ENCODE measurements at regions not wholly inside any gene's neighbourhood (a gene's known extent, or its start where the extent isn't known, plus 50 kb on each side); places are given as distances from the start of the nearest gene placed in this dataset.

- no peaks in the 10 kb centered on the region for H3K36me3 Mint-ChIP-seq (ENCODE audit: low read depth)
- peaks cover 2% of the 10 kb centered on the region for H3K9me3 Mint-ChIP-seq
- H3K4me3 Mint-ChIP-seq, result no peak overlapping the region
- no peaks in the 10 kb centered on the region for H3K4me1 Mint-ChIP-seq
- no peak for DNase-seq
- POLR2A ChIA-PET, result interaction anchor here (0.5 kb wide), 1 partner anchor 188 kb away, joined by 10 read pairs; no protein-coding TSS in a partner anchor
- TF ChIP-seq, protein P1, sequence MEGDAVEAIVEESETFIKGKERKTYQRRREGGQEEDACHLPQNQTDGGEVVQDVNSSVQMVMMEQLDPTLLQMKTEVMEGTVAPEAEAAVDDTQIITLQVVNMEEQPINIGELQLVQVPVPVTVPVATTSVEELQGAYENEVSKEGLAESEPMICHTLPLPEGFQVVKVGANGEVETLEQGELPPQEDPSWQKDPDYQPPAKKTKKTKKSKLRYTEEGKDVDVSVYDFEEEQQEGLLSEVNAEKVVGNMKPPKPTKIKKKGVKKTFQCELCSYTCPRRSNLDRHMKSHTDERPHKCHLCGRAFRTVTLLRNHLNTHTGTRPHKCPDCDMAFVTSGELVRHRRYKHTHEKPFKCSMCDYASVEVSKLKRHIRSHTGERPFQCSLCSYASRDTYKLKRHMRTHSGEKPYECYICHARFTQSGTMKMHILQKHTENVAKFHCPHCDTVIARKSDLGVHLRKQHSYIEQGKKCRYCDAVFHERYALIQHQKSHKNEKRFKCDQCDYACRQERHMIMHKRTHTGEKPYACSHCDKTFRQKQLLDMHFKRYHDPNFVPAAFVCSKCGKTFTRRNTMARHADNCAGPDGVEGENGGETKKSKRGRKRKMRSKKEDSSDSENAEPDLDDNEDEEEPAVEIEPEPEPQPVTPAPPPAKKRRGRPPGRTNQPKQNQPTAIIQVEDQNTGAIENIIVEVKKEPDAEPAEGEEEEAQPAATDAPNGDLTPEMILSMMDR (IDR thresholded peaks at IDR 0.05), result no peak
- H3K27ac Mint-ChIP-seq, result no peak overlapping the region
- no peak for ATAC-seq (ENCODE audit: low read depth)
- CTCF ChIA-PET, result no interaction called here
- intact Hi-C loops (cut with micrococcal nuclease), result no loop called here
- H3K27me3 Mint-ChIP-seq, result peaks cover 17% of the 10 kb centered on the region
These were observed 94.1 kb upstream of the XYLT1 start for GRCh38 chr16:17564856-17565255.

DNA sequence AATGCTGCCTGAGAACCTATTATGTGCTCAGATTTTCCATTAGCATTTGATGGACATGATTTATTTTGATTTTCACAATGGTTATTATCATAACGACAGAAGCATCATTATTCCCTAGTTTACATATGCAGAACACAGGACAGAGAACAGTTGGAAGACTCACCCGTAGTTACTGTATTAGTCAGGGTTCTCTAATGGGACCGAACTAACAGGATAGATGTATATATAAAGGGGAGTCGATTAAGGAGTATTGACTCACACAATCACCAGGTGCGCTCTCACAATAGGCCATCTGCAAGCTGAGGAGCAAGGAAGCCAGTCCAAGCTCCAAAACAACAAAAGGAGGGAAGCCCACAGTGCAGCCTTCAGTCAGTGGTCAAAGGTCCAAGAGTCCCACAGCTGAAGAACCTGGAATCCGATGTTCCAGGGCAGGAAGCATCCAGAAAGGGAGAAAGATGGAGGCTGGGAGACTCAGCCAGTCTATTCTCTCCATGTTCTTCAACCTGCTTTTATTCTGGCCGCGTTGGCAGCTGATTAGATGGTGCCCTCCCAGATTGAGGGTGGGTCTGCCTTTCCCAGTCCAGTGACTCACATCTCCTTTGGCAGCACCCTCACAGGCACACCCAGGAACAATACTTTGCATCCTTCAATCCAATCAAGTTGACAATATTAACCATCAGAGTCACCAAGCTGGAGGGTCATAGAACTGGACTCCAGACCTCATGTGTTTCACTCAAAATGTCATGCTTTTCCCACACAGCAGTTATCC, 92.7 kb upstream of the XYLT1 start:
- ChIA-PET CTCF (no interaction called here), POLR2A (no interaction called here)
- Mint-ChIP-seq H3K36me3 (ENCODE audit: low read depth) (no peaks in the 10 kb centered on the region), H3K27ac (no peak overlapping the region), H3K9me3 (peaks cover 2% of the 10 kb centered on the region), H3K4me1 (no peaks in the 10 kb centered on the region), H3K27me3 (peaks cover 15% of the 10 kb centered on the region), H3K4me3 (no peak overlapping the region)
- TF ChIP-seq, protein P1 (IDR thresholded peaks at IDR 0.05), result no peak
- ATAC-seq (ENCODE audit: low read depth) (no peak), DNase-seq (no peak)
- intact Hi-C loops (cut with micrococcal nuclease), result no loop called here

DNA sequence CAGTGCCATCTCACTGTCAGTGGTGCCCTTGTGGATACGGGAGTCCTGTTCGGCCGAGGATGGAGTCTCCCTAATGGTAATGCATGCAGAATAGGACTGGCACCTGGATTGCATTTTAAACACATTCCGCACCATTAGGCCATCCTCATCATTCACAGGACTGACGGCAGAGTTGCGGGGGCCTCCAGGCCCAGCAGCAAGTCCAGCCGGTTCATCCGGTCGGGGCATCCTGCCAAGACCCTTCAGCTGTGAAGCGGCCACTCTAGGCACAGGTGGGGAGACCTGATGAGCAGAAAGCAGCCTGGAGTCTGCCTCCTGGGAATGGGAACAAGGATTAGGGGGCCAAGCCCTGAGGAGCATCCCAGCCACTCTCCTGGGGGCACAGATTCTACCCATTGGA, 90.3 kb upstream of the XYLT1 start:
- Mint-ChIP-seq H3K27me3 (peaks cover 13% of the 10 kb centered on the region), H3K27ac (no peak overlapping the region), H3K36me3 (ENCODE audit: low read depth) (no peaks in the 10 kb centered on the region), H3K4me3 (no peak overlapping the region), H3K9me3 (peaks cover 2% of the 10 kb centered on the region), H3K4me1 (no peaks in the 10 kb centered on the region)
- TF ChIP-seq, protein P1 (IDR thresholded peaks at IDR 0.05), result no peak
- ChIA-PET POLR2A (no interaction called here), CTCF (interaction anchor here (1.2 kb wide), 1 partner anchor 20 kb away, joined by 3 read pairs; no protein-coding TSS in a partner anchor)
- intact Hi-C loops (cut with micrococcal nuclease), result no loop called here
- DNase-seq (no peak), ATAC-seq (ENCODE audit: low read depth) (no peak)

DNA sequence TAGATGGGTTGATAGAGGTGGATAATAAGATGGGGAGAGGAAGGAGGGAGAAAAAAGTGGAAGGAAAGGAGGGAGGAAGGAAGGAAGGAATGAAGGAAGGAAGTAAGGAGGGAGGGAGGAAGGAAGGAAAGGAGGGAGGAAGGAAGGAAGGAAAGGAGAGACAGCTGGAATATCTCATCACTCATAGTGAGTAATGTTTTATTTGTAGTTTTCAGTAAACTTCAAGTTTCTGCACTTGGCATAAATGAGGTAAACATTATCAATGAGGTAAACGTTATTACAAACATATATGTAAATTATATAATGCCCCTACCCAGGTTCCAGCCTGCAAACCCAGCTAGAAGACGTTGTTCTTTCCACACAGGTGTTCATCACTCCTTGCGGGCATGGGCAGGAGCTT, 89.8 kb upstream of the XYLT1 start:
- POLR2A ChIA-PET, result no interaction called here
- CTCF ChIA-PET, result interaction anchor here (1.2 kb wide), 1 partner anchor 20 kb away, joined by 3 read pairs; no protein-coding TSS in a partner anchor
- Mint-ChIP-seq H3K4me1 (no peaks in the 10 kb centered on the region), H3K9me3 (peaks cover under 1% of the 10 kb centered on the region), H3K36me3 (ENCODE audit: low read depth) (no peaks in the 10 kb centered on the region), H3K27ac (no peak overlapping the region), H3K4me3 (no peak overlapping the region), H3K27me3 (peaks cover 14% of the 10 kb centered on the region)
- TF ChIP-seq, protein P1 (IDR thresholded peaks at IDR 0.05), result no peak
- no peak for DNase-seq
- intact Hi-C loops (cut with micrococcal nuclease), result no loop called here
- ATAC-seq (ENCODE audit: low read depth), result no peak

GRCh38 chr16:17559394-17559793, 88.6 kb upstream of the XYLT1 start:
- TF ChIP-seq, protein P1 (IDR thresholded peaks at IDR 0.05), result no peak
- intact Hi-C loops (cut with micrococcal nuclease), result no loop called here
- H3K27me3 Mint-ChIP-seq, result peaks cover 11% of the 10 kb centered on the region
- H3K4me1 Mint-ChIP-seq, result peaks cover 3% of the 10 kb centered on the region
- DNase-seq (no peak), ATAC-seq (ENCODE audit: low read depth) (no peak)
- no peaks in the 10 kb centered on the region for H3K9me3 Mint-ChIP-seq
- ChIA-PET POLR2A (no interaction called here), CTCF (no interaction called here)
- no peaks in the 10 kb centered on the region for H3K36me3 Mint-ChIP-seq (ENCODE audit: low read depth)
- no peak overlapping the region for H3K4me3 Mint-ChIP-seq
- no peak overlapping the region for H3K27ac Mint-ChIP-seq
